HS-5 (cell line): ENCODE measurements at regions not wholly inside any gene's neighbourhood (a gene's known extent, or its start where the extent isn't known, plus 50 kb on each side); places are given as distances from the start of the nearest gene placed in this dataset.

ENCODE experiments used
- DNase-seq: peaks from one replicate; pipeline ENCODE4 v3.0.0-alpha.2; 2012; ENCODE audit warnings: low read depth

- no peak for DNase-seq
Observed at GRCh38 chr2:217521820-217522219, 481.0 kb downstream of the TNS1 start.

GRCh38 chr2:217520356-217521010, 482.3 kb downstream of the TNS1 start:
- DNase-seq = peak; percentile 38

GRCh38 chr2:217517402-217517801, 485.4 kb downstream of the TNS1 start:
- DNase-seq = no peak

- DNase-seq = no peak
Observed at GRCh38 chr2:217515615-217516309, 487.0 kb downstream of the TNS1 start.

GRCh38 chr2:217513258-217513657, 489.5 kb downstream of the TNS1 start:
- DNase-seq = no peak

GRCh38 chr2:217512728-217513127, 490.1 kb downstream of the TNS1 start:
- no peak for DNase-seq

- no peak for DNase-seq
Observed at GRCh38 chr2:217512259-217512658, 490.5 kb downstream of the TNS1 start.

GRCh38 chr2:217511850-217512249, 490.9 kb downstream of the TNS1 start:
- DNase-seq = no peak

GRCh38 chr2:217510771-217511291, 492.0 kb downstream of the TNS1 start:
- DNase-seq = peak; percentile 46

- DNase-seq = no peak
Observed at GRCh38 chr2:217505303-217505702, 497.5 kb downstream of the TNS1 start.

GRCh38 chr2:217501887-217502286, 500.9 kb downstream of the TNS1 start:
- no peak for DNase-seq

- no peak for DNase-seq
Observed at GRCh38 chr2:217497843-217498377, 504.9 kb downstream of the TNS1 start.

GRCh38 chr2:217494557-217494956, 508.2 kb downstream of the TNS1 start:
- DNase-seq = no peak

- no peak for DNase-seq
Observed at GRCh38 chr2:217491271-217491670, 511.5 kb downstream of the TNS1 start.

- DNase-seq = no peak
Observed at GRCh38 chr2:217489145-217489960, 513.4 kb downstream of the TNS1 start.

GRCh38 chr2:217484046-217484445, 518.7 kb downstream of the TNS1 start:
- no peak for DNase-seq

- no peak for DNase-seq
Observed at GRCh38 chr2:217482056-217482710, 520.6 kb downstream of the TNS1 start.

- DNase-seq = no peak
Observed at GRCh38 chr2:217481577-217481976, 521.2 kb downstream of the TNS1 start.

- DNase-seq = no peak
Observed at GRCh38 chr2:217479566-217479965, 523.2 kb downstream of the TNS1 start.

- no peak for DNase-seq
Observed at GRCh38 chr2:217478831-217479455, 523.9 kb downstream of the TNS1 start.

GRCh38 chr2:217477583-217477982, 525.2 kb downstream of the TNS1 start:
- DNase-seq = no peak
